GM12878 (cell line): ENCODE measurements at regions not wholly inside any gene's neighbourhood (a gene's known extent, or its start where the extent isn't known, plus 50 kb on each side); places are given as distances from the start of the nearest gene placed in this dataset.

Experiments
- ATAC-seq: fragments of 200-7000 bp; cut with Tn5 transposase; 3 replicates; pipeline ENCODE4 v1.9.1; 2020; ENCODE audit warnings: mild to moderate bottlenecking, moderate library complexity
- BruUV-seq: library from RNA; stranded (reverse); fragments of 400-500 nt; replicated peaks from 2 replicates; lab custom pipeline; 2021; lab: Mats Ljungman, UMichigan
- CTCF ChIA-PET: fragments of 300-600 bp; sonication (Branson Sonifier 250); formaldehyde crosslinking; extraction: SDS; loops from one replicate; lab custom pipeline; 2021; ENCODE audit warnings: inconsistent platforms; lab: Yijun Ruan, JAX
- POLR2A ChIA-PET: fragments of 350-600 bp; formaldehyde crosslinking; extraction: SDS; loops from one replicate; lab custom pipeline; 2021; ENCODE audit warnings: inconsistent platforms; lab: Charles Lee
- RAD21 ChIA-PET: fragments of 300-600 bp; sonication (Branson Sonifier 250); formaldehyde crosslinking; loops from one replicate; lab custom pipeline; 2023; ENCODE audit warnings: antibody characterized with exemption; ENCODE audit not compliant: unreplicated experiment; lab: Charles Lee
- SMC1A ChIA-PET: fragments of 300-600 bp; sonication (Branson Sonifier 250); formaldehyde crosslinking; loops from one replicate; lab custom pipeline; 2023; ENCODE audit not compliant: unreplicated experiment, uncharacterized antibody; lab: Charles Lee
- DNase-seq: peaks from one replicate; pipeline ENCODE4 v3.0.0-alpha.2; 2011; ENCODE audit warnings: low read depth, low spot score
- FAIRE-seq: peaks from 3 replicates; lab custom pipeline; 2011; peaks lifted over from hg19 to GRCh38; lab: Jason Lieb, UNC
- H2AFZ ChIP-seq: 2 replicates; pipeline ENCODE4 v1.6.0; 2011; ENCODE audit warnings: low read depth, low read length, control low read depth; ENCODE audit not compliant: control insufficient read depth
- H3K27ac ChIP-seq: 2 replicates; pipeline ENCODE4 v1.5.1; 2011; ENCODE audit warnings: control low read depth; ENCODE audit not compliant: control insufficient read depth, insufficient read depth
- H3K27me3 ChIP-seq, 2 experiments: replicated peaks in 1 of 2; 2 replicates each; pipeline versions ENCODE4 v1.6.0 to v1.6.1; 2011; ENCODE audit warnings: low read length in 1 of 2; ENCODE audit not compliant: control insufficient read depth in 2 of 2, insufficient read depth in 2 of 2
- H3K36me3 ChIP-seq, 2 experiments: 2 replicates each; pipeline ENCODE4 v1.5.1; 2011; ENCODE audit warnings: low read length in 1 of 2; ENCODE audit not compliant: control insufficient read depth in 2 of 2, insufficient read depth in 2 of 2
- H3K4me1 ChIP-seq: 2 replicates; pipeline ENCODE4 v1.6.1; 2011; ENCODE audit warnings: mild to moderate bottlenecking, low read length, moderate library complexity, mixed read lengths; ENCODE audit not compliant: control insufficient read depth, insufficient read depth
- H3K4me2 ChIP-seq: 2 replicates; pipeline ENCODE4 v1.6.0; 2011; ENCODE audit warnings: control low read depth; ENCODE audit not compliant: control insufficient read depth, insufficient read depth
- H3K4me3 ChIP-seq: fragments of 200-600 bp; sonication (generic); 2 replicates; pipeline ENCODE4 v1.5.1; 2016
- H3K79me2 ChIP-seq: 2 replicates; pipeline ENCODE4 v1.6.0; 2011; ENCODE audit warnings: low read length; ENCODE audit not compliant: control insufficient read depth, insufficient read depth
- H3K9ac ChIP-seq: 2 replicates; pipeline ENCODE4 v1.8.0; 2011; ENCODE audit warnings: low read length, control low read depth, mixed read lengths; ENCODE audit not compliant: control insufficient read depth, insufficient read depth
- H3K9me3 ChIP-seq: replicated peaks from 3 replicates; pipeline ENCODE4 v1.5.1; 2011; ENCODE audit warnings: mild to moderate bottlenecking, low read length; ENCODE audit not compliant: control insufficient read depth, insufficient read depth
- H4K20me1 ChIP-seq: 2 replicates; pipeline ENCODE4 v1.6.0; 2011; ENCODE audit not compliant: control insufficient read depth, insufficient read depth
- ASH2L ChIP-seq: fragments of 300-600, 200-600 bp; sonication (generic); IDR thresholded peaks from 2 replicates; pipeline ENCODE4 v1.6.1; 2017; ENCODE audit warnings: low read depth, mild to moderate bottlenecking, borderline replicate concordance
- CEBPB ChIP-seq, 2 experiments: fragments of 150-350 bp in 1 of 2; IDR thresholded peaks; 2 replicates each; pipeline ENCODE4 v1.6.1; 2012 to 2014; ENCODE audit warnings: low read depth in 2 of 2, low read length in 2 of 2, borderline replicate concordance in 1 of 2, inconsistent platforms in 1 of 2
- GATAD2B ChIP-seq: fragments of 450-650 bp; conservative IDR thresholded peaks from 2 replicates; pipeline ENCODE4 v1.6.1; 2017; ENCODE audit warnings: low read depth, mild to moderate bottlenecking, moderate library complexity
- HCFC1 ChIP-seq: fragments of 150-350 bp; IDR thresholded peaks from 2 replicates; pipeline ENCODE4 v1.6.1; 2014; ENCODE audit warnings: low read length
- IRF4 ChIP-seq: IDR thresholded peaks from 2 replicates; pipeline ENCODE4 v1.6.1; 2011; ENCODE audit warnings: low read depth, low read length
- MTA3 ChIP-seq: IDR thresholded peaks from 2 replicates; pipeline ENCODE4 v1.6.1; 2012; ENCODE audit warnings: low read length, inconsistent platforms, borderline replicate concordance
- NFIC ChIP-seq: IDR thresholded peaks from 2 replicates; pipeline ENCODE4 v1.6.1; 2012; ENCODE audit warnings: low read depth, mild to moderate bottlenecking, inconsistent platforms, low read length, moderate library complexity
- NFYB ChIP-seq: IDR thresholded peaks from 2 replicates; pipeline ENCODE4 v1.6.1; 2011; ENCODE audit warnings: low read depth, mild to moderate bottlenecking, low read length, improper control_type of control experiment, moderate library complexity; ENCODE audit not compliant: insufficient read depth
- SMAD5 ChIP-seq: IDR thresholded peaks from 2 replicates; pipeline ENCODE4 v1.6.1; 2016; ENCODE audit warnings: antibody characterized with exemption, low read depth
- SREBF2 ChIP-seq: IDR thresholded peaks from 2 replicates; pipeline ENCODE4 v1.6.1; 2012; ENCODE audit warnings: mild to moderate bottlenecking, low read length
- WRNIP1 ChIP-seq: IDR thresholded peaks from 2 replicates; pipeline ENCODE4 v1.6.1; 2011; ENCODE audit warnings: low read depth, low read length, improper control_type of control experiment, borderline replicate concordance
- ZNF622 ChIP-seq: fragments of 450-650 bp; IDR thresholded peaks from 2 replicates; pipeline ENCODE4 v1.6.1; 2017; ENCODE audit warnings: mild to moderate bottlenecking, inconsistent platforms
- ZSCAN29 ChIP-seq: fragments of 450-650 bp; IDR thresholded peaks from 2 replicates; pipeline ENCODE4 v1.6.1; 2017; ENCODE audit warnings: mild to moderate bottlenecking, moderate library complexity
- WGBS: methylation state at CpG from one replicate; pipeline ENCODE4 v1.1.6; 2016; ENCODE audit warnings: low lambda C conversion rate; ENCODE audit not compliant: insufficient replicate concordance, insufficient coverage; ENCODE audit errors: missing lambda C conversion rate; 5-methylcytosine and 5-hydroxymethylcytosine counted together
- in situ Hi-C: fragments of 300-500 bp; cut with MboI; formaldehyde crosslinking; loops from 9 replicates; pipeline ENCODE4 v1.14.3; 2018; ENCODE audit warnings: mixed read lengths
- intact Hi-C: fragments of 100-400 bp; cut with micrococcal nuclease; formaldehyde crosslinking; loops from one replicate; pipeline ENCODE4 v1.14.2; 2022; ENCODE audit not compliant: unreplicated experiment
- TF ChIP-seq, protein P1 (sequence below): IDR thresholded peaks from 2 replicates; pipeline ENCODE4 v1.6.1; 2012; ENCODE audit warnings: low read depth, low read length, improper control_type of control experiment
- TF ChIP-seq, protein P2 (sequence below): fragments of 450-650 bp; IDR thresholded peaks from 2 replicates; pipeline ENCODE4 v1.6.1; 2018; ENCODE audit warnings: borderline replicate concordance, mild to moderate bottlenecking; ENCODE audit not compliant: partially characterized antibody
- TF ChIP-seq, protein P3 (sequence below): fragments of 450-650 bp; IDR thresholded peaks from 2 replicates; pipeline ENCODE4 v1.6.1; 2017; ENCODE audit warnings: mild to moderate bottlenecking, moderate library complexity

DNA sequence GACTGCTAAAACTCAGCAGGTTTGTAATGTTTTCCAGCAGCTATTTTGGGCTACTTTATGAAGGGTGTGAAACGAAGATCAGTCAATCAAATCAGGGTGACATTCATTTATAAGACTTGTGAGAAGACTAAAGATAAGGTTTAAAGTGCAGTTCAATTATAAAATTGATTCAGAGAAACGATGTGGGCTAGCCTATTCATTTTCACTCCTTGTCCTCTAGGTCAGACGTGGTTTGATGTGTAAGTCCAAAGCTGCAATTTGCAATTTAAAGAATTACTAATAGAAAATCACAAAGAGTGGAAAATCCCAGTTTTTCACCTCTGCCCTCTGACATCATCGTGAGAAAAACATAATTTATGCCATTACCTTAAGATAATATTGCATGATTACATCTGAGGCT is 243.5 kb upstream of the NOVA1 start:
- Histone ChIP-seq H3K4me2 (no peak overlapping the region), H3K9ac (no peak overlapping the region), H3K79me2 (no peaks in the 10 kb centered on the region), H2AFZ (no peak overlapping the region), H3K27me3 (no peaks in the 10 kb centered on the region), H3K4me3 (no peak overlapping the region), H4K20me1 (no peaks in the 10 kb centered on the region), H3K27ac (no peak overlapping the region), H3K9me3 (no peaks in the 10 kb centered on the region), H3K4me1 (no peaks in the 10 kb centered on the region), H3K36me3 (no peaks in the 10 kb centered on the region)
- in situ Hi-C loops (no loop called here), intact Hi-C loops (no loop called here)
- DNase-seq (no peak), ATAC-seq (no peak), FAIRE-seq (no peak)
- ChIA-PET CTCF (no interaction called here), RAD21 (interaction anchor here (0.9 kb wide), 1 partner anchor 77 kb away, joined by 3 read pairs; no protein-coding TSS in a partner anchor), SMC1A (interaction anchor here (0.9 kb wide), 1 partner anchor 16 kb away, joined by 3 read pairs; no protein-coding TSS in a partner anchor), POLR2A (interaction anchor here (0.6 kb wide), 1 partner anchor 132 kb away, joined by 4 read pairs; no protein-coding TSS in a partner anchor)
- TF ChIP-seq ZNF622 (no peak), MTA3 (no peak), ZSCAN29 (no peak), IRF4 (no peak), SREBF2 (no peak), NFYB (no peak), CEBPB (IDR thresholded peaks at IDR 0.05; ENCODE audit: borderline replicate concordance in 1 of 2, low read depth in 2 of 2, low read length in 2 of 2) (no peak), WRNIP1 (no peak), NFIC (no peak), SMAD5 (no peak), HCFC1 (no peak), GATAD2B (no peak), ASH2L (no peak)
- TF ChIP-seq, protein P1, sequence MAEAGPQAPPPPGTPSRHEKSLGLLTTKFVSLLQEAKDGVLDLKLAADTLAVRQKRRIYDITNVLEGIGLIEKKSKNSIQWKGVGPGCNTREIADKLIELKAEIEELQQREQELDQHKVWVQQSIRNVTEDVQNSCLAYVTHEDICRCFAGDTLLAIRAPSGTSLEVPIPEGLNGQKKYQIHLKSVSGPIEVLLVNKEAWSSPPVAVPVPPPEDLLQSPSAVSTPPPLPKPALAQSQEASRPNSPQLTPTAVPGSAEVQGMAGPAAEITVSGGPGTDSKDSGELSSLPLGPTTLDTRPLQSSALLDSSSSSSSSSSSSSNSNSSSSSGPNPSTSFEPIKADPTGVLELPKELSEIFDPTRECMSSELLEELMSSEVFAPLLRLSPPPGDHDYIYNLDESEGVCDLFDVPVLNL: no peak
- TF ChIP-seq, protein P2, sequence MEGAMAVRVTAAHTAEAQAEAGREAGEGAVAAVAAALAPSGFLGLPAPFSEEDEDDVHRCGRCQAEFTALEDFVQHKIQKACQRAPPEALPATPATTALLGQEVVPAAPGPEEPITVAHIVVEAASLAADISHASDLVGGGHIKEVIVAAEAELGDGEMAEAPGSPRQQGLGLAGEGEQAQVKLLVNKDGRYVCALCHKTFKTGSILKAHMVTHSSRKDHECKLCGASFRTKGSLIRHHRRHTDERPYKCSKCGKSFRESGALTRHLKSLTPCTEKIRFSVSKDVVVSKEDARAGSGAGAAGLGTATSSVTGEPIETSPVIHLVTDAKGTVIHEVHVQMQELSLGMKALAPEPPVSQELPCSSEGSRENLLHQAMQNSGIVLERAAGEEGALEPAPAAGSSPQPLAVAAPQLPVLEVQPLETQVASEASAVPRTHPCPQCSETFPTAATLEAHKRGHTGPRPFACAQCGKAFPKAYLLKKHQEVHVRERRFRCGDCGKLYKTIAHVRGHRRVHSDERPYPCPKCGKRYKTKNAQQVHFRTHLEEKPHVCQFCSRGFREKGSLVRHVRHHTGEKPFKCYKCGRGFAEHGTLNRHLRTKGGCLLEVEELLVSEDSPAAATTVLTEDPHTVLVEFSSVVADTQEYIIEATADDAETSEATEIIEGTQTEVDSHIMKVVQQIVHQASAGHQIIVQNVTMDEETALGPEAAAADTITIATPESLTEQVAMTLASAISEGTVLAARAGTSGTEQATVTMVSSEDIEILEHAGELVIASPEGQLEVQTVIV: no peak
- TF ChIP-seq, protein P3, sequence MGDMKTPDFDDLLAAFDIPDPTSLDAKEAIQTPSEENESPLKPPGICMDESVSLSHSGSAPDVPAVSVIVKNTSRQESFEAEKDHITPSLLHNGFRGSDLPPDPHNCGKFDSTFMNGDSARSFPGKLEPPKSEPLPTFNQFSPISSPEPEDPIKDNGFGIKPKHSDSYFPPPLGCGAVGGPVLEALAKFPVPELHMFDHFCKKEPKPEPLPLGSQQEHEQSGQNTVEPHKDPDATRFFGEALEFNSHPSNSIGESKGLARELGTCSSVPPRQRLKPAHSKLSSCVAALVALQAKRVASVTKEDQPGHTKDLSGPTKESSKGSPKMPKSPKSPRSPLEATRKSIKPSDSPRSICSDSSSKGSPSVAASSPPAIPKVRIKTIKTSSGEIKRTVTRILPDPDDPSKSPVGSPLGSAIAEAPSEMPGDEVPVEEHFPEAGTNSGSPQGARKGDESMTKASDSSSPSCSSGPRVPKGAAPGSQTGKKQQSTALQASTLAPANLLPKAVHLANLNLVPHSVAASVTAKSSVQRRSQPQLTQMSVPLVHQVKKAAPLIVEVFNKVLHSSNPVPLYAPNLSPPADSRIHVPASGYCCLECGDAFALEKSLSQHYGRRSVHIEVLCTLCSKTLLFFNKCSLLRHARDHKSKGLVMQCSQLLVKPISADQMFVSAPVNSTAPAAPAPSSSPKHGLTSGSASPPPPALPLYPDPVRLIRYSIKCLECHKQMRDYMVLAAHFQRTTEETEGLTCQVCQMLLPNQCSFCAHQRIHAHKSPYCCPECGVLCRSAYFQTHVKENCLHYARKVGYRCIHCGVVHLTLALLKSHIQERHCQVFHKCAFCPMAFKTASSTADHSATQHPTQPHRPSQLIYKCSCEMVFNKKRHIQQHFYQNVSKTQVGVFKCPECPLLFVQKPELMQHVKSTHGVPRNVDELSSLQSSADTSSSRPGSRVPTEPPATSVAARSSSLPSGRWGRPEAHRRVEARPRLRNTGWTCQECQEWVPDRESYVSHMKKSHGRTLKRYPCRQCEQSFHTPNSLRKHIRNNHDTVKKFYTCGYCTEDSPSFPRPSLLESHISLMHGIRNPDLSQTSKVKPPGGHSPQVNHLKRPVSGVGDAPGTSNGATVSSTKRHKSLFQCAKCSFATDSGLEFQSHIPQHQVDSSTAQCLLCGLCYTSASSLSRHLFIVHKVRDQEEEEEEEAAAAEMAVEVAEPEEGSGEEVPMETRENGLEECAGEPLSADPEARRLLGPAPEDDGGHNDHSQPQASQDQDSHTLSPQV: no peak
- no TSS peak for BruUV-seq
- WGBS: 0% methylated on average over 4 of the region's 4 CpGs
